Activated CD8-positive, alpha-beta memory T cell treated with anti-CD3 and anti-CD28 coated beads for 48 hours (primary cell): ENCODE measurements at regions not wholly inside any gene's neighbourhood (a gene's known extent, or its start where the extent isn't known, plus 50 kb on each side); places are given as distances from the start of the nearest gene placed in this dataset.

ENCODE experiments used
- DNase-seq, 3 experiments: peaks; one replicate each; pipeline ENCODE4 v3.0.0-alpha.2; 2020; ENCODE audit warnings: low read depth in 2 of 3, low spot score in 2 of 3

DNA sequence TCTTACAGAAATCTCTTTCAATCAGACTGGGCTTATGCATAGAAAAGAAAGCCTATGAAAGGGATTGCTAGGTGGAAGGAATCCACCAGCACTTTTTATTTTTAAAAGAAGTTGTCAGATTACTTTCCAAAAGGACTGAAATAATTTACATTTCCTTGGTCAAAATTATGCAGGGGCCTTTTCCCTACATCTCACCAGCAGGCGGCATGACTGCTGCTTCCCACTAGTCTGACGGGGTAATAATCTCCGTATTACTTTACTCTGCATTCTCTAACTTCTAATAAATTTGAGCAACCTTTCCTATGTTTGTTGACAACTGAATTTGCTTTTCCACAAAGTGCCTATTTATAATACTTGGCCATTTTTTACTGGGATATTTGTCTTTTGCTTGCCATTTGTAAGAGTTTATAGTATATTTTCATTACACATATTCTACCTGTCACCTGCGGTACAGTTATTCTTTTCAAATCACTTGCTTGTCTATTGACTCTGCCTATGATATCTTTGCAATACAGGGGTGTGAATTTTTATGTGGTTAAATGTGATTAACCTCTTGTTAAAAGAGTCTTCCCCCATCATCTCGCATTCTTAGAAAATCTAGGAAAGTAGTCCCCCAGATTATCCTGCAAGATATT, 51.9 kb upstream of the USP47 start:
- no peak for DNase-seq

DNA sequence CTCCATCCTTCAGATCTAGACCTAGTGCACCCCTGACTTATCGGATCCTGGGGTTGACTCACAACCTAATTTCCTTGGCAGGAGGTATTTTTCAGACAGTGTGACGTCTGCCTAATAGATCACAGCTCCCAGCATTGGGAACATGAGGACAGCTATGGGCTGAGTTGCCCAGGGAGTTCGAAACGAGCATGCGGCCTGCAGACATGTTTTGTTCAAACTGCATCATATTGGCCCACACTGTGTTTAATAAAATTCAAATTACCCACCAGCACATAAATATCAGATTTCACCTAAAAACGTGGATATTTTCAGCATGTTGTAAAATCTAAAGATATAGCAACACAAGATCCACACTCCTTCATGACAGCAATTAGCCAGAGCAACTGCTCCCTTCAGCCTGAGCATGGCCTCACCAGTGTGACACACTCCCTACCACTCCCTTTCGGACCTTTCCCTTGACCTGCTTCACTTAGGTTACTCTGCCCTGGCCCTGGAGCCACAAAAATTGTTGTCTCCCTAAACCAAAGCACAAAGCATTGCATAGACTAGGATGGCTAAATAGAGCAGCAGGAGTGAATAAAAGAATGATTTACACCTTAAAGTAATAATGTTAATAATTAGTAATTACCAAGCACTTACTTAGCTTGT, 53.6 kb upstream of the USP47 start:
- DNase-seq: no peak

DNA sequence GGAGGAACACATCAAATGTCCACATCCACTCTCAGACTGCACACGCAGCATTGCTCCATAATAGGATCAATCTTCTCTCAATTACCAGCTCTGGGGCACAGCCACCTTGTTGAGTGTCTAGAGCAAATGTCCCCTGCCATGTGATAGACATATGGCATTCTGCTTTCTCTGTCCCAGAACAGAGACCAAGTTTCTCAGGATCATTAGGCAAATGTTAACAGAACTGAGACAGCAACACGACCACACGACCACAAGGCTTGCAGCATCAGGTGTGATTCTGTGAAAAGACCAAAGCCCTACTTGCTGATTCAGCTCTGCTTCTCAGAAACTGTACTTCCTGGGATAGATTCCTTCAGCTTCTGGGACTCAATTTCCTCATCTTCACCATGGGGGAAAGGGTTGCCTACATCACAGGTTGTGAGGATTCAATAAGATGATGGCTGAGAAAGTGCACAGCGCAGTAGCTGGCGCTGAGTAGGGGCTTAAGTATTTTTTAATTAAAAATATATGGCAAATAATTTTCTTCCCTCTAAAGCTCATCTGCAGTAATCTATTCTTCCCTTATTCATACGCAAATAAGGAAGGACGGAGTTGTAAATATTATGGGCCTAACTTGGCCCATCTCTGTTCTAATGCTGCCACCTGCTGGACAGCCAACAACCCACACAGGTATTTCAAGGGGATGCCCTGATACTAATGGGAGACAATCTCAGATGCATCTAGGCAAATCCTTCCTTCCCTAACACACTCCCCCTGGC, 54.3 kb upstream of the USP47 start:
- DNase-seq: peak; percentile 20 to 40 (median 28)

DNA sequence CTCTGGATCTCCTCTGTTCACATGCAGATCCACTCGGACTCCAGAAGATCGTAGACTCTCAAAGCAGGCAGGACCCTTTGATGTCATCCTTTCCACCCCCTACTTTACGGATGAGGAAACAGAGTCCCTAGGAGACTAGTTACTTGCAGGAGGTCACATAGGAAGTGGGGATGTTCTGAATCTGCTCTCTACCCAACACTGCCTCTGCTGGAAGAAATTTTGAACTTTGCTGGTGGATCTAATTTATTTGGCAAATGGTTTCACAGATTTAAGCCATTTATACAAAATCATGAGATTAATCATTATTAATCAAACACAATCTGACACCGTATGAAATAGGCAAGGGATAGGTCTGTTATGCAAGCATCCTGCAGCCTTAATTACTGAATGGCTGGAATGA, 55.0 kb upstream of the USP47 start:
- no peak for DNase-seq

DNA sequence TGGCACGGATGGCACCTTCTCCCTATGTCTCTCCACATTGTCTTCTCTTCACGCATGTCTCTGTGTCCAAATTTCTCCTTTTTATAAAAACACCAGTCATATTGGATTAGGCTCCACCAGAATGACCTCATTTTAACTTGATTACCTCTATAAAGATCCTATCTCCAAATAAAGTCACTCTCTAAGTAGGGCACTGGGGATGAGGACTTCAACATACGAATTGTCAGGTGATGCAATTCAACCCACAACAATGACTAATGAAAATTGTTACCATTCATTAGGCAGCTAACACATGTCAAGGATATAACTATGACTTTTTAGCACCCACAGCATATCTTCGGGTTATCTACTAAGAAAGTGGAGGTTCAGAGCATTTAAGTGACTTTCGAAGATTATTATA, 55.5 kb upstream of the USP47 start:
- DNase-seq: no peak

DNA sequence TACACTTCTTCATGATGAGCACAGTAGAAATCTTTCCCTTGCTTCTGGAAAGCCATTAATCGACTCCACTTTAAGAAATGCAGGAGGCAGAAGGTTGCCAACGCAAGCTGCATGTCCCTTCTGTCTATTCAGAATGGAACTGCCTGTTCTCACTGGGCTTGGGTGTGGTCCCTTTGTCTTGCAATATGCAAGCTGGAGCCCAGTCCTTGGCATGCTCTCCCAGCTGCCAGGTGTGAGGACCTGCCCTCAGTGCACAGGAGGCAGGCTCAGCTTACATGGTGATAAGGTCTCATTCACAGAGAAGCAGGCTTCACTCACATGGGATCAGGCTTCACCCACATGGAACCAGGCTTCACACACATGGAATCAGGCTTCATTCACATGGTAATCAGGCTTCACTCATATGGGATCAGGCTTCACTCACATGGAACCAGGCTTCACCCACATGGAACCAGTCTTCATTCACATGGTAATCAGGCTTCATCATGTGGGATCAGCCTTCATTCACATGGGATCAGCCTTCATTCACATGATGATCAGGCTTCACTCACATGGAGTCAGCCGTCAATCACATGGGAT, 59.2 kb upstream of the USP47 start:
- no peak for DNase-seq

DNA sequence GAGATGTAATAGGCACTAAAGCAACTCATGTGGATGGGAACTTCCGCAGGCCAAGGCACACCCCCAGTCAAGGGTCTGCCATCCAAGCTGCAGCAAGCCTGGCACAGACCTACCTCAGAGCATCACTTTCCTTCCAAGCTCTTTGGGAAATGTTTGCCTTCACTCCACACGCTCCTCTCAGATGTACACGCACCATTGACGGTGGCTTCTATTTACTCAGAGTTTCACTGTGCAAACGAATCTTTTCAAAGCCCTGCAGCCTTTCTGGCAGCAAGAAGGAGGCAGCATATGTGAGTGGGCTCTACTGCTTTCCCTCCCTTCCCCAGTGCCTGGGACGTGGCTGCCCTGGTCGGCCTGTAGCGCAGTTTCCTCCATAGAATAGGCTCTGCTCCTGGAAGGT, 60.9 kb upstream of the USP47 start:
- no peak for DNase-seq

DNA sequence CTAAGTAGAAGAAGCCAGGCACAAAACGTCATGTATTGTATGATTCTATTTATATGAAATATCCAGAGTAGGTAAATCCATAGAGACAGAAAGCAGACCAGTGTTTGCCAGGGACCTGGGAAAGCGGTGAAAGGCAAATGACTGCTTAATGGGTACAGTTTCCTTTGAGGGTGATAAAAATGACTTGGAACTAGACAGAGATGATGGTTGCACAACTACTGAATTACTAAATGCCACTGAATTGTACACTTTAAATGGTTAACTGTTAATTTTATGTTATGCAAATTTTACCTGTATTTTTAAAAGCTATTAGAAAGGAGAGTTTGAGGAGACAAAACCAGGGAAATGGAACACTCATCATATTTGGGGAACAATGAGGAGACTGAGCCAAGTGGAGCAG, 61.8 kb upstream of the USP47 start:
- DNase-seq: no peak

DNA sequence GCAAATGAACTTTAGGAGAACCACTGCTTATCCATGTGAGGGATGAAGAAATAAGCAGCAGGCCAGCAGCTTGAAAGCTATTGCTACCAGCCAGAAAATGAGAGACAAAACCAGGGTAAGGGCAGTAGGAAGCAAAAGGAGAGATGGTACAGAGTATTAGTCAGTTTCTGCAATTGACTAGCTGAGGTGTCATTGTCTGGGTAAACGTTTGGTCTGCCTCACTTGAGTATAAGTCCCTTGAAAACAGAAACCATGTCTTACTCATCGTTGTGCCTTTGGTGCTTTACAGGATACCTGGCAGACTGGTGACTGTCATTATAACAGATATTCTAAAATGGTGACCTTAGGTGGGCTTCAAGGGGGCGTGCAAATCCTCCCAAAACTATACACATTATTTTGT, 63.9 kb upstream of the USP47 start:
- DNase-seq: no peak

DNA sequence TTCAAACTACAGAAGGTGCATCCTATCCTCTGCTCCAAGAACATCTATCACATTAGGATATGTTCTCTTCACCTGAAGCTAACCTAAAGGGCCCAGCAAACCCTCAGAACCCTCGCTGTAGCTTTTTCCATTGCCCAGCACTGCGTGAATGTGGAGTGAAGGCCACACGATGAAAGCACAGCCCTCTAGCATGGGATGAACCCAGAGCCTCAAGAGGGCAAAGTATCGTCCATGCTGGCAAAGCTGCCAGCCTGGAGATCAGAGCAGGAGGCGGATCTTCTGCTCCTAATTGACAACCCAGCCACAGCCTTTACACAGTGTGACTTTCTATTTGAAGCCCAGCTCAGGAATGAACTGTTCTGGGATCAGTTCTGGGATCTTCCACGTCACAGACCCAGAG, 65.1 kb upstream of the USP47 start:
- DNase-seq: no peak

DNA sequence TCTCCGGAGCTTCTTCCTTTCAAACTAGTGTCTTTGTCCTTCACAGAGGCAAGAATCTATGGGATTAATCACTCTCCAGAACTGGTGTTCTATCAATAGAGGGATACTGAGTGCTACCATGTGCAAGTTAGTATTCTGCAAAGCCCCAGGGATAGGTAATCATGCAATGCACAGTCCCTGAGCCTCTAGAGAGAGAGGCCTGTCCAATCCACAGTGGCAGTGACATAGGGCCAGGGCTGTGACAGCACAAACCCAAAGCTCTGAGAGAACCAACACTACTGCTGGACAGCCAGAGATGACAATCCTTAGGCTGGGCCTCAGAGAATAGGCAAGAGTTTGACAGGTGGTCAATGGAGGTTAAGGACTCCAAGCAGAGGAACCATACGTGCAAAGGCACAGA, 66.8 kb upstream of the USP47 start:
- no peak for DNase-seq

DNA sequence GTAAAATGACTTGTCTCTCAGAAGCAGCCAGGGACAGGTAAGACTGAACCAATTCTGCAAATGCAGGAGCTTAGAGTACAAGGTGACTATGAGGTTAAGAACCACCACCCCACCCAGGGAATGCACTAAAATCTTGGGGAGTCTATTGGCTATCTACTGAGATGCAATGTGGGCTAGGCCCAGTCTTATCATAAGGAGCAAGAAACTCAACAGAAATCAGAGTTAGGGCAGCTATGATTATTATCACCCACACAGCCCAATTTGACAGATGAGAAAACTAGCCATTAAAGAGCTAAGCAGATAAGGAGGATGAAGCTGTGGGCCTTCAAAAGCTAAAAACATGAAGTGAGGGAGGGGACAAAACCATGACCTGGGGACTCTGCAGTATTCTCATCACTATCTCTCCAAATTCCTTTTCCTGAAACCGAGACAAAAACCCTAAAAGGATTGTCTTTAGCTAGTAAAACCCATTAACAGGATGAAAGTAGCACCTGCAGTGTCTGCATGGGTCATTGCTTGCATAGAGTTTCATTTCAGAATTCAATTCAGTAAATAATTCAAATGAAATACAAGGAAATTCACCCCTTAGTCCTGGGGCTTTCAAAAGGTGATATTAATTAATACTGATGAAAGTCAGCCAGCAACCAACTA, 68.8 kb upstream of the USP47 start:
- no peak for DNase-seq

DNA sequence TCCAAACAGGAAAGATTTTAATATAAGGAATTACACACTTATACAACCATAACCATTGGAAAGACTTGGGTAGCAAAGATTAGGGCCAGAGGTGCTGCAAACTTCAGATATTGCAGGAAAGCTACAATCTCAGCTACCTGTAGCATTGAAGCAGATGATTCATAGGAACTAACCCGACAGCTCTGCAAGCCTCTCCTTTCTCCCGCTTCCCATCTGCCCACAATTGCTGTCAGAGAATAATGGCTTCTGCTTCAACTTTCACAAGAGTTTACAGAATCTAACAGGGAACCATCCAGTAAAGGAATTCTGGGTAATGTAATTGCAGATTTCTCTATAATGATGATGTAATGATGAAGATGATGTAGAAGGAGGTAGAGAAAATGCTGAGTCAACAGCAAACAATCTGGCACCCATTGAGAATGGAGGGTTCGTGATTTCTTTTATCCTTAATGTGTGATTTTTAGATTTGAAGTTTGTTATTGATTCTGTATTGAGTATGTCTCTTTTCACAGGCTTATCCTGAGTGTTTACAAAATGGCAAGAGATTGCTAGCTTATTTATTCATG, 70.8 kb upstream of the USP47 start:
- DNase-seq: no peak

DNA sequence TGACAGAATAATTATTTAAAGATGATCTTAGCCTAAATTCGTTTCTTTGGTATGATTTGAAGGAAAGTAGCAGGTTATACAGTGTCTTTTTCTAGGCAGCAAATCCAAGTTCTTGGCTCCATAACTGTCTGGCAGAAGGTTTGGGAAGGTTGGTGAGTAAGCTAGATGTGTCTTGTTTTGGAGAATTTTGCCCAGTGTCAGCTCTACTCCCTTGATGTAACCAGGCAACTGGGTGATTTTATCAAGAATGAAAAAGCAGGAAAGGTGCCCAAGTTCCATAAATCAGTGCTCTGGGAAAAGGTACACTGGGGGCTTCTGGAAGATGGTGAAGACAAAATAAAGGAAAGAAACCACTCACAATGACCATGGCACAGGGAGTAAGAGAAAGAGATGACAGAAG, 71.5 kb upstream of the USP47 start:
- no peak for DNase-seq

DNA sequence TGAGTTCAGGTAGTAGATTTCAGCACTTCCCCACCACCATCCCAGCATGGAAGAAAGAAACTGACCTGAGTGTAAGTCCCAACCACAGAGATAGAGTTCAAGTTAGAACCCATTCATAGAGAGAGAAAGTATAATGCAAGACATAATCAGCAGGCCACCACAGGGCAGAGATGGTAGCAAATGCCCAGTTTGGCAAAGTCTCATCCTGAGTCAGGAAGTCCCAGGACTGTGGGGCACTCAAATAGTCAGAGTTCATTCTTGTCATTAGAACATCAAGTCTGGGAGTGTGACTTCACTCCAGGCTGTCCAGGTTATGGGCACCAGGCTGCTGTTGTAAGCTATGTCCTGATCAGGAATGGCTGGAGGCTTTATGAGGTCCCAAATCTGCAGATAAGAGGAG, 72.0 kb upstream of the USP47 start:
- no peak for DNase-seq

DNA sequence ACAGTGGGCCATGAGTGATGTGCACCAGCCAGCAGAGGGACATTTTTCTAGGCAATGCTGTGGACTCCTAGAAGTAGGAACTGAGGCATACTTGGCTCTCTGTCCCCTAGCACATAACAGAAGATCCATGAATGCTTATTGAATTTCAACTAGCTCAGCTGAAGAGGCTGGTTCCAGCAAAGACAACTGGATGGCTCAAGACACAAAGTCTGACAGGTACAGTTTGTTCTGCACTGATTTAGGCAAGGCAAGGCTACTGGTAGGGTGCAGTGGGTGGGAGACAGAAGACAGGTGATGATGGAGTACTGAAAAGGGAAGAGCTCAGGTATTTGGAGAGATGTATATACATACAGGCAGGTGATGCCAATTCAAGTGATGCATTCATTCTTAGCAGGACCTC, 72.4 kb upstream of the USP47 start:
- DNase-seq: no peak

DNA sequence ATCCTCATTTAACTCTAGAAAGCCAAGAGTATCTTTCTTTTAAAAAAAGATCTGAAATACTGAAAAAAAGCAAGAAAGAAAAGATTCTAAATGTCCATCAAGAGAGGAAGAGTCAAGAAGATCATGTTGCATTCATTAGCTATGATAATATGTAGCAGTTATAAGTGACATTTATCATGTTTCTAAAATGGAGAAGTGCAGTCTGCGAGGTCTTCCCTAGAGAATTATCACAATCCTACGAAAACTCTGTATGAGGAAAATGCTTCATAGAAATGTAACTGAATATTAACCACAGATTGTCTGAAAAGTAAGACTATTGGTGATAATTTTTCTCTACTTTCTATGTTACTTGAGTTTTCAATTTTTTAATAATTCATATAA, 77.4 kb upstream of the USP47 start:
- no peak for DNase-seq

DNA sequence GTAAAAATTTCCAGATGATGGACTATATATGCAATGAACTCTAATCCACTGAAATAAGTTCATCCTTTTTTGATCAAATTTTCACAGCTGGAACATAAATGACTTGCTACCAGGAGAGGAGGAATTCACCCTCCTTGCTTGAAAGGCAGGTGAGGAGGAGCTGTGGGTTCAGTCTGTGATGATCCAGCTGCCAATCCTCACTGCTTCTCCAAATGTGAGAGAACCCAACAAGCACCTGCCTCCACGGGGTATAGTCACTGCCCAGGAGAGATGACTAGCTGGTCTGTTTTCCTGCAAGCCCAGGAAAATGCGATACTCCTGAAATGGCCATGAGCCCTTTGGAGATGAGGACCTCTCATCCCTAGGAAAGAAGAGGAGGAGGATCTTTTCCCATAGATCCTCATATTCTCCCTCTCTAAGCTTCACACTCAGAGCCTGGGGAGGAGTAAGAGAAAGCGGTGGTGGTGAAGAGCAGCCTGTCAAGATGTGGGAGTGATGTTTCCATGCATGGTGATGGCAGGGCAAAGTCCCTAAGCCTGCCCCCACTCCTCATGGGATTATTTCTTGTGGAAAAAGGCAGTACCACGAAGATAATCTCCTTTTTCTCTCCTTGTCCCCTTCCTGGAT, 77.9 kb upstream of the USP47 start:
- no peak for DNase-seq

DNA sequence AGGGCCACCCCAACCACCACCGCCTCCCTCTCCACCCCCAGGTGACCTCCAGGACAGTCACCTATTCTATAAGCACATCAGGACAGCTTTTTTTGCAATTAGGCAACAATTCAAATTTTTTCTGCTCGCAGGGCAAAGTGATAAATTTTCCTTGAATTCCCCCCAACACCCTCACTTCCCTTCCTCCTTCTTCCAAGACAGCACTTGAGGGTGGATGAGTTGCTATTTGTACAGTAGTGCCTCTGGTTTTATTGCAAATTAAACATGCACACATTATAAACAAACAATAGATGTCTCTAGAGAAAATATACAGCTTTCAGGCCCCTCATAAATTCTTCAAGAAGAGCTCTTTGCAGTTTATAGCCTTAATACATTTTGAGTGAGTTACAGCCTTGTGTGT, 80.9 kb upstream of the USP47 start:
- DNase-seq: no peak

DNA sequence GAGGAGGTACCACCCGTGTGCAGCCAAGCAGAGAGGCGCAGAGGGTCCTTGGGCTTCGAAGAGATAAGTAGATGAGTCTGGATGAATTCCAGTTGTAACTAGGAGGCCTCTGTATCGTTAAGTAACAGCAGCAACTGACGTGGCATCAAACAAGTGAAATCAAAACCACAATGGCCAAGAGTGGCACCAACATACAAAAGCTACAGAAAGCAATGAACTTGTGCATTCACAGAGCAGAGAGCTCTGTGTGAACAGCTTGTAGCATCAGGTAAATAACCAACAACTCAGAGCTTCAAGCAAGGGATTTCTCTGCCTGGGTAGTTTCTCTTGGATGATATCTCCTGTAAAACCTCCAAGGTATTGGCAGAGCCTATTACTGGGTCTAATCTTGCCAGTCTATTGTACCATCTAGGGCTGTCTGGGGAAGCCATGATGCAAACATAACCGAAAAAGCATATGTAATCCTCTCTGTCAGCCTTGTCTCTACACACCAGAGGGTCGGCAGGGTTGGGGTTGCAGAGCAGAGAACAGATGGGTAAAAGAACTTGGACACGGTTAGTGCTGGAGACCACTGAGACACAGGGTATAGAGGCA, 83.1 kb upstream of the USP47 start:
- DNase-seq: no peak

DNA sequence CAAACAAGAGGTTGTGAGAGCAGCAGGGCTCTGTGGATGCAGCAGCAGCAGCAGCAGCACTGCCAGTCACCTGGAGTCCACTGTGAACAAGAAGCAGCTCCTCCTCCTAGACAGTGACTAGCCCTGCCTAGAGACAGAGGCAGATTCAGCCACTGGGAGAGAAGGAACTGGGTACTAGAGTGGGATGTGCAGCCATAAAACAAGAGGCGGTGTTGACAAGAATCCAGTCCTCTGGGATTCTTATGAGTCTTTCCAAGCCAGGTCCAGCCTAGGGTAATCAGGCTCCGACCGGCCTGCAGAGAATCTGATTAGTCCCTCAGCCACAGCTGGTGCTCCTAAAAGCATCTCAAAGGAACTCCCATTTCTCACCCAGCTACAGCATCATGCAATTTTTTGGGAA, 83.9 kb upstream of the USP47 start:
- no peak for DNase-seq
